HepG2 (cell line): ENCODE measurements at regions not wholly inside any gene's neighbourhood (a gene's known extent, or its start where the extent isn't known, plus 50 kb on each side); places are given as distances from the start of the nearest gene placed in this dataset.

ENCODE experiments used
- ATAC-seq: fragments of 200-7000 bp; cut with Tn5 transposase; 3 replicates; pipeline ENCODE4 v1.9.1; 2020; ENCODE audit warnings: mild to moderate bottlenecking, moderate library complexity
- BruUV-seq: library from RNA; stranded (reverse); fragments of 400-500 nt; replicated peaks from 2 replicates; lab custom pipeline; 2021; lab: Mats Ljungman, UMichigan
- CTCF ChIA-PET: fragments of 300-600 bp; formaldehyde crosslinking; extraction: SDS; loops from one replicate; lab custom pipeline; 2021; ENCODE audit warnings: low total read pairs, inconsistent platforms, low intra/inter-chr PET ratio; lab: Yijun Ruan, JAX
- POLR2A ChIA-PET: fragments of 350-600 bp; sonication (Branson Sonifier 250); formaldehyde crosslinking; loops from one replicate; lab custom pipeline; 2020; ENCODE audit warnings: antibody characterized with exemption, inconsistent platforms; lab: Yijun Ruan, JAX
- DNase-seq: peaks from one replicate; pipeline ENCODE4 v3.0.0-alpha.2; 2015; ENCODE audit warnings: low spot score
- FAIRE-seq: peaks from 3 replicates; lab custom pipeline; 2011; peaks lifted over from hg19 to GRCh38; lab: Jason Lieb, UNC
- H2AFZ ChIP-seq: one replicate; pipeline ENCODE4 v1.6.1; 2011; ENCODE audit warnings: low read length, inconsistent platforms
- H3K27ac ChIP-seq: fragments of 300-600 bp; 3 replicates; pipeline ENCODE4 v1.8.0; 2011; ENCODE audit warnings: mixed run types, mild to moderate bottlenecking, mixed read lengths, low read length, inconsistent platforms; ENCODE audit not compliant: insufficient read depth; ENCODE audit errors: extremely low read length
- H3K27me3 ChIP-seq, 2 experiments: fragments of 200-600 bp in 1 of 2; 2 replicates in 1 of 2; 3 replicates in 1 of 2; pipeline versions ENCODE4 v1.6.0 to v1.8.0; 2011; ENCODE audit warnings: low read length in 2 of 2, mild to moderate bottlenecking in 2 of 2, moderate library complexity in 2 of 2, inconsistent platforms in 1 of 2; ENCODE audit not compliant: insufficient read depth in 2 of 2, control insufficient read depth in 1 of 2
- H3K36me3 ChIP-seq, 2 experiments: fragments of 200-600 bp in 1 of 2; replicated peaks in 1 of 2; 2 replicates in 1 of 2; 3 replicates in 1 of 2; pipeline versions ENCODE4 v1.5.1 to v1.8.0; 2011; ENCODE audit warnings: low read length in 2 of 2, inconsistent platforms in 1 of 2; ENCODE audit not compliant: insufficient read depth in 2 of 2, control insufficient read depth in 1 of 2
- H3K4me1 ChIP-seq: 2 replicates; pipeline ENCODE4 v1.5.1; 2012; ENCODE audit warnings: low read length, inconsistent platforms; ENCODE audit not compliant: insufficient read depth
- H3K4me2 ChIP-seq: 2 replicates; pipeline ENCODE4 v1.6.0; 2011; ENCODE audit warnings: low read depth, low read length, inconsistent platforms
- H3K4me3 ChIP-seq, 3 experiments: fragments of 200-600 bp in 1 of 3; sonication (generic), shearing (Covaris generic) in 1 of 3; replicated peaks in 1 of 3; 2 replicates each; pipeline ENCODE4 v1.5.1; 2011 to 2016; ENCODE audit warnings: low read length in 3 of 3, inconsistent platforms in 2 of 3, low read depth in 2 of 3, mild to moderate bottlenecking in 2 of 3, control low read depth in 1 of 3, mixed read lengths in 1 of 3; ENCODE audit not compliant: insufficient read depth in 1 of 3
- H3K79me2 ChIP-seq: one replicate; pipeline ENCODE4 v1.6.1; 2011; ENCODE audit warnings: low read length, inconsistent platforms; ENCODE audit not compliant: insufficient read depth
- H3K9ac ChIP-seq: 2 replicates; pipeline ENCODE4 v1.6.0; 2011; ENCODE audit warnings: mild to moderate bottlenecking, low read depth, low read length, inconsistent platforms; ENCODE audit not compliant: insufficient read depth
- H3K9me3 ChIP-seq: 2 replicates; pipeline ENCODE4 v1.5.1; 2012; ENCODE audit warnings: mild to moderate bottlenecking, low read length
- H4K20me1 ChIP-seq: 2 replicates; pipeline ENCODE4 v1.6.0; 2011; ENCODE audit warnings: inconsistent platforms, mild to moderate bottlenecking, low read length, moderate library complexity; ENCODE audit not compliant: insufficient read depth
- AKAP8 ChIP-seq: sonication (generic); formaldehyde crosslinking; IDR thresholded peaks from 2 replicates; pipeline ENCODE4 v1.5.1; 2020; ENCODE audit warnings: mild to moderate bottlenecking, missing genetic modification reagents
- CEBPB ChIP-seq: IDR thresholded peaks from 2 replicates; pipeline ENCODE4 v1.6.1; 2011; ENCODE audit warnings: low read depth, low read length, improper control_type of control experiment, borderline replicate concordance
- IKZF5 ChIP-seq: IDR thresholded peaks from 2 replicates; pipeline ENCODE4 v1.6.1; 2018; ENCODE audit warnings: missing genetic modification reagents, mild to moderate bottlenecking, missing compliant biosample characterization
- KDM1A ChIP-seq: IDR thresholded peaks from 2 replicates; pipeline ENCODE4 v1.6.1; 2016; ENCODE audit warnings: missing compliant biosample characterization
- RAD21 ChIP-seq: fragments of 450-650 bp; formaldehyde crosslinking; IDR thresholded peaks from 2 replicates; pipeline ENCODE4 v1.5.0; 2020; ENCODE audit warnings: mild to moderate bottlenecking
- SP140L ChIP-seq: sonication (generic); formaldehyde crosslinking; IDR thresholded peaks from 2 replicates; pipeline ENCODE4 v1.4.0; 2020; ENCODE audit warnings: missing genetic modification reagents, borderline replicate concordance
- ZEB1 ChIP-seq: IDR thresholded peaks from 2 replicates; pipeline ENCODE4 v1.6.1; 2012; ENCODE audit warnings: mild to moderate bottlenecking, low read depth, inconsistent platforms; ENCODE audit not compliant: insufficient replicate concordance
- ZHX2 ChIP-seq, 2 experiments: sonication (generic) in 1 of 2; formaldehyde crosslinking in 1 of 2; IDR thresholded peaks; 2 replicates each; pipeline versions ENCODE4 v1.6.1 to v1.9.0; 2014 to 2022; ENCODE audit warnings: antibody characterized with exemption in 1 of 2, borderline replicate concordance in 1 of 2, inconsistent platforms in 1 of 2, low read depth in 1 of 2, missing genetic modification reagents in 1 of 2
- ZKSCAN8 ChIP-seq: IDR thresholded peaks from 2 replicates; pipeline ENCODE4 v1.6.1; 2016; ENCODE audit warnings: borderline replicate concordance, missing genetic modification reagents, missing compliant biosample characterization
- ZNF292 ChIP-seq: sonication (generic); formaldehyde crosslinking; IDR thresholded peaks from 2 replicates; pipeline ENCODE4 v1.8.1; 2022; ENCODE audit warnings: mild to moderate bottlenecking, low read depth, missing genetic modification reagents, borderline replicate concordance
- ZNF660 ChIP-seq: sonication (generic); formaldehyde crosslinking; IDR thresholded peaks from 2 replicates; pipeline ENCODE4 v1.5.1; 2020; ENCODE audit warnings: mild to moderate bottlenecking, low read depth, missing genetic modification reagents, borderline replicate concordance
- WGBS: methylation state at CpG from one replicate; pipeline ENCODE4 v1.1.6; 2017; ENCODE audit warnings: low lambda C conversion rate; 5-methylcytosine and 5-hydroxymethylcytosine counted together
- in situ Hi-C: cut with HindIII; loops from 2 replicates; pipeline ENCODE4 v1.10.0; 2017; ENCODE audit warnings: low pct_unique_long_range_greater_than_20kb; ENCODE audit not compliant: extremely low pct_ligation_motif_present
- intact Hi-C: fragments of 100-400 bp; cut with micrococcal nuclease; formaldehyde crosslinking; loops from one replicate; pipeline ENCODE4 v1.10.0; 2022; ENCODE audit not compliant: unreplicated experiment

- intact Hi-C loops (no loop called here), in situ Hi-C loops (no loop called here)
- no peak for FAIRE-seq
- no peak for ATAC-seq
- no TSS peak for BruUV-seq
- ChIA-PET POLR2A (no interaction called here), CTCF (no interaction called here)
- Histone ChIP-seq H3K9ac (no peak overlapping the region), H3K4me2 (no peak overlapping the region), H3K4me3 (no peak overlapping the region), H3K4me1 (no peaks in the 10 kb centered on the region), H3K79me2 (no peaks in the 10 kb centered on the region), H2AFZ (no peak overlapping the region), H3K27me3 (no peaks in the 10 kb centered on the region), H3K9me3 (no peaks in the 10 kb centered on the region), H3K36me3 (no peaks in the 10 kb centered on the region), H3K27ac (no peak overlapping the region), H4K20me1 (no peaks in the 10 kb centered on the region)
- no peak for DNase-seq
- WGBS, result 0% methylated on average over 1 of the region's 1 CpG
- TF ChIP-seq CEBPB (peak; percentile 68; the same call in 1 of the 2 replicates), RAD21 (CRISPR knock-in tag) (no peak), AKAP8 (CRISPR knock-in tag) (no peak), IKZF5 (CRISPR knock-in tag) (no peak)
Measured at GRCh38 chr5:118040496-118040895, 947.9 kb downstream of the DTWD2 start.

- intact Hi-C loops (no loop called here), in situ Hi-C loops (no loop called here)
- Histone ChIP-seq H3K9me3 (no peaks in the 10 kb centered on the region), H4K20me1 (no peaks in the 10 kb centered on the region), H3K36me3 (no peaks in the 10 kb centered on the region), H3K27ac (no peak overlapping the region), H3K9ac (no peak overlapping the region), H3K4me1 (no peaks in the 10 kb centered on the region), H2AFZ (no peak overlapping the region), H3K27me3 (no peaks in the 10 kb centered on the region), H3K79me2 (no peaks in the 10 kb centered on the region), H3K4me3 (no peak overlapping the region), H3K4me2 (no peak overlapping the region)
- 64% methylated on average over 12 of the region's 31 CpGs for WGBS
- ATAC-seq (no peak), FAIRE-seq (no peak), DNase-seq (no peak)
- TF ChIP-seq ZNF292 (CRISPR knock-in tag) (no peak), ZKSCAN8 (no peak), SP140L (CRISPR knock-in tag) (no peak), ZEB1 (no peak), ZNF660 (no peak), ZHX2 (IDR thresholded peaks at IDR 0.05; ENCODE audit: low read depth) (no peak), ZHX2 (CRISPR knock-in tag; IDR thresholded peaks at IDR 0.05; ENCODE audit: borderline replicate concordance) (no peak), KDM1A (CRISPR knock-in tag) (no peak)
- ChIA-PET CTCF (no interaction called here), POLR2A (no interaction called here)
- no TSS peak for BruUV-seq
Measured at GRCh38 chr5:118033686-118034338, 954.5 kb downstream of the DTWD2 start.
